ENCODE measurements at regions not wholly inside any gene's neighbourhood (a gene's known extent, or its start where the extent isn't known, plus 50 kb on each side); places are given as distances from the start of the nearest gene placed in this dataset.

GRCh38 chr21:33155005-33155404 is 74.7 kb upstream of the IFNAR2 start:
- no peak overlapping the region for H3K4me3 Mint-ChIP-seq
- H3K4me2 ChIP-seq: no peak overlapping the region
- ATAC-seq (no peak), DNase-seq (ENCODE audit: low spot score) (no peak)
- no peaks in the 10 kb centered on the region for H3K27me3 ChIP-seq (ENCODE audit: insufficient read depth)
- H3K36me3 ChIP-seq (ENCODE audit: insufficient read depth): no peaks in the 10 kb centered on the region
- no peak for TF ChIP-seq ZNF114 (CRISPR knock-in tag; IDR thresholded peaks at IDR 0.05)
- TF ChIP-seq, protein P1, sequence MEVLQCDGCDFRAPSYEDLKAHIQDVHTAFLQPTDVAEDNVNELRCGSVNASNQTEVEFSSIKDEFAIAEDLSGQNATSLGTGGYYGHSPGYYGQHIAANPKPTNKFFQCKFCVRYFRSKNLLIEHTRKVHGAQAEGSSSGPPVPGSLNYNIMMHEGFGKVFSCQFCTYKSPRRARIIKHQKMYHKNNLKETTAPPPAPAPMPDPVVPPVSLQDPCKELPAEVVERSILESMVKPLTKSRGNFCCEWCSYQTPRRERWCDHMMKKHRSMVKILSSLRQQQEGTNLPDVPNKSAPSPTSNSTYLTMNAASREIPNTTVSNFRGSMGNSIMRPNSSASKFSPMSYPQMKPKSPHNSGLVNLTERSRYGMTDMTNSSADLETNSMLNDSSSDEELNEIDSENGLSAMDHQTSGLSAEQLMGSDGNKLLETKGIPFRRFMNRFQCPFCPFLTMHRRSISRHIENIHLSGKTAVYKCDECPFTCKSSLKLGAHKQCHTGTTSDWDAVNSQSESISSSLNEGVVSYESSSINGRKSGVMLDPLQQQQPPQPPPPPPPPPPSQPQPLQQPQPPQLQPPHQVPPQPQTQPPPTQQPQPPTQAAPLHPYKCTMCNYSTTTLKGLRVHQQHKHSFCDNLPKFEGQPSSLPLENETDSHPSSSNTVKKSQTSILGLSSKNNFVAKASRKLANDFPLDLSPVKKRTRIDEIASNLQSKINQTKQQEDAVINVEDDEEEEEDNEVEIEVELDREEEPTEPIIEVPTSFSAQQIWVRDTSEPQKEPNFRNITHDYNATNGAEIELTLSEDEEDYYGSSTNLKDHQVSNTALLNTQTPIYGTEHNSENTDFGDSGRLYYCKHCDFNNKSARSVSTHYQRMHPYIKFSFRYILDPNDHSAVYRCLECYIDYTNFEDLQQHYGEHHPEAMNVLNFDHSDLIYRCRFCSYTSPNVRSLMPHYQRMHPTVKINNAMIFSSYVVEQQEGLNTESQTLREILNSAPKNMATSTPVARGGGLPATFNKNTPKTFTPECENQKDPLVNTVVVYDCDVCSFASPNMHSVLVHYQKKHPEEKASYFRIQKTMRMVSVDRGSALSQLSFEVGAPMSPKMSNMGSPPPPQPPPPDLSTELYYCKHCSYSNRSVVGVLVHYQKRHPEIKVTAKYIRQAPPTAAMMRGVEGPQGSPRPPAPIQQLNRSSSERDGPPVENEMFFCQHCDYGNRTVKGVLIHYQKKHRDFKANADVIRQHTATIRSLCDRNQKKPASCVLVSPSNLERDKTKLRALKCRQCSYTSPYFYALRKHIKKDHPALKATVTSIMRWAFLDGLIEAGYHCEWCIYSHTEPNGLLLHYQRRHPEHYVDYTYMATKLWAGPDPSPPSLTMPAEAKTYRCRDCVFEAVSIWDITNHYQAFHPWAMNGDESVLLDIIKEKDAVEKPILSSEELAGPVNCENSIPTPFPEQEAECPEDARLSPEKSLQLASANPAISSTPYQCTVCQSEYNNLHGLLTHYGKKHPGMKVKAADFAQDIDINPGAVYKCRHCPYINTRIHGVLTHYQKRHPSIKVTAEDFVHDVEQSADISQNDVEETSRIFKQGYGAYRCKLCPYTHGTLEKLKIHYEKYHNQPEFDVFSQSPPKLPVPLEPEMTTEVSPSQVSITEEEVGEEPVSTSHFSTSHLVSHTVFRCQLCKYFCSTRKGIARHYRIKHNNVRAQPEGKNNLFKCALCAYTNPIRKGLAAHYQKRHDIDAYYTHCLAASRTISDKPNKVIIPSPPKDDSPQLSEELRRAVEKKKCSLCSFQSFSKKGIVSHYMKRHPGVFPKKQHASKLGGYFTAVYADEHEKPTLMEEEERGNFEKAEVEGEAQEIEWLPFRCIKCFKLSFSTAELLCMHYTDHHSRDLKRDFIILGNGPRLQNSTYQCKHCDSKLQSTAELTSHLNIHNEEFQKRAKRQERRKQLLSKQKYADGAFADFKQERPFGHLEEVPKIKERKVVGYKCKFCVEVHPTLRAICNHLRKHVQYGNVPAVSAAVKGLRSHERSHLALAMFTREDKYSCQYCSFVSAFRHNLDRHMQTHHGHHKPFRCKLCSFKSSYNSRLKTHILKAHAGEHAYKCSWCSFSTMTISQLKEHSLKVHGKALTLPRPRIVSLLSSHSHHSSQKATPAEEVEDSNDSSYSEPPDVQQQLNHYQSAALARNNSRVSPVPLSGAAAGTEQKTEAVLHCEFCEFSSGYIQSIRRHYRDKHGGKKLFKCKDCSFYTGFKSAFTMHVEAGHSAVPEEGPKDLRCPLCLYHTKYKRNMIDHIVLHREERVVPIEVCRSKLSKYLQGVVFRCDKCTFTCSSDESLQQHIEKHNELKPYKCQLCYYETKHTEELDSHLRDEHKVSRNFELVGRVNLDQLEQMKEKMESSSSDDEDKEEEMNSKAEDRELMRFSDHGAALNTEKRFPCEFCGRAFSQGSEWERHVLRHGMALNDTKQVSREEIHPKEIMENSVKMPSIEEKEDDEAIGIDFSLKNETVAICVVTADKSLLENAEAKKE (CRISPR knock-in tag; IDR thresholded peaks at IDR 0.05): no peak
- no peak for TF ChIP-seq JUNB (IDR thresholded peaks at IDR 0.05; ENCODE audit: unreplicated experiment)
- TF ChIP-seq, protein P2, sequence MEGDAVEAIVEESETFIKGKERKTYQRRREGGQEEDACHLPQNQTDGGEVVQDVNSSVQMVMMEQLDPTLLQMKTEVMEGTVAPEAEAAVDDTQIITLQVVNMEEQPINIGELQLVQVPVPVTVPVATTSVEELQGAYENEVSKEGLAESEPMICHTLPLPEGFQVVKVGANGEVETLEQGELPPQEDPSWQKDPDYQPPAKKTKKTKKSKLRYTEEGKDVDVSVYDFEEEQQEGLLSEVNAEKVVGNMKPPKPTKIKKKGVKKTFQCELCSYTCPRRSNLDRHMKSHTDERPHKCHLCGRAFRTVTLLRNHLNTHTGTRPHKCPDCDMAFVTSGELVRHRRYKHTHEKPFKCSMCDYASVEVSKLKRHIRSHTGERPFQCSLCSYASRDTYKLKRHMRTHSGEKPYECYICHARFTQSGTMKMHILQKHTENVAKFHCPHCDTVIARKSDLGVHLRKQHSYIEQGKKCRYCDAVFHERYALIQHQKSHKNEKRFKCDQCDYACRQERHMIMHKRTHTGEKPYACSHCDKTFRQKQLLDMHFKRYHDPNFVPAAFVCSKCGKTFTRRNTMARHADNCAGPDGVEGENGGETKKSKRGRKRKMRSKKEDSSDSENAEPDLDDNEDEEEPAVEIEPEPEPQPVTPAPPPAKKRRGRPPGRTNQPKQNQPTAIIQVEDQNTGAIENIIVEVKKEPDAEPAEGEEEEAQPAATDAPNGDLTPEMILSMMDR (conservative IDR thresholded peaks at IDR 0.05; ENCODE audit: low read depth in 2 of 2): no peak
- no peak for TF ChIP-seq EZH2 (IDR thresholded peaks at IDR 0.05; ENCODE audit: low read depth, unreplicated experiment)
- TF ChIP-seq CREB1 (CRISPR knock-in tag; IDR thresholded peaks at IDR 0.05; ENCODE audit: low read depth): no peak
- no peak for TF ChIP-seq REST (IDR thresholded peaks at IDR 0.05; ENCODE audit: unreplicated experiment)
- no peak for TF ChIP-seq POLR2AphosphoS5 (IDR thresholded peaks at IDR 0.05; ENCODE audit: low read depth)
- TF ChIP-seq, protein P3, sequence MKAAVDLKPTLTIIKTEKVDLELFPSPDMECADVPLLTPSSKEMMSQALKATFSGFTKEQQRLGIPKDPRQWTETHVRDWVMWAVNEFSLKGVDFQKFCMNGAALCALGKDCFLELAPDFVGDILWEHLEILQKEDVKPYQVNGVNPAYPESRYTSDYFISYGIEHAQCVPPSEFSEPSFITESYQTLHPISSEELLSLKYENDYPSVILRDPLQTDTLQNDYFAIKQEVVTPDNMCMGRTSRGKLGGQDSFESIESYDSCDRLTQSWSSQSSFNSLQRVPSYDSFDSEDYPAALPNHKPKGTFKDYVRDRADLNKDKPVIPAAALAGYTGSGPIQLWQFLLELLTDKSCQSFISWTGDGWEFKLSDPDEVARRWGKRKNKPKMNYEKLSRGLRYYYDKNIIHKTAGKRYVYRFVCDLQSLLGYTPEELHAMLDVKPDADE (IDR thresholded peaks at IDR 0.05): no peak
- no peaks in the 10 kb centered on the region for H3K9me3 Mint-ChIP-seq
- peaks cover 11% of the 10 kb centered on the region for H3K27me3 Mint-ChIP-seq (ENCODE audit: insufficient read depth, low read depth, poor library complexity)
- H4K20me1 ChIP-seq (replicated peaks; ENCODE audit: insufficient read depth): no peaks in the 10 kb centered on the region
- no peaks in the 10 kb centered on the region for H3K79me2 ChIP-seq (replicated peaks; ENCODE audit: insufficient read depth)
- no peaks in the 10 kb centered on the region for H3K36me3 Mint-ChIP-seq (ENCODE audit: low read depth)
- no peaks in the 10 kb centered on the region for H3K9me2 ChIP-seq (ENCODE audit: insufficient read depth)
- no peak overlapping the region for H2AFZ ChIP-seq
- H3K27ac ChIP-seq (ENCODE audit: low read depth): no peak overlapping the region
- H3F3A ChIP-seq (replicated peaks; ENCODE audit: low read depth): no peaks in the 10 kb centered on the region
- H3K4me1 Mint-ChIP-seq: peaks cover 21% of the 10 kb centered on the region; the same call in 2 of the 3 replicates
- no peaks in the 10 kb centered on the region for H3K4me1 ChIP-seq (ENCODE audit: insufficient read depth)
- no peak overlapping the region for H3K4me3 ChIP-seq
- no peak overlapping the region for H3K27ac Mint-ChIP-seq
